Skin epidermis (tissue), 12 donors: ENCODE measurements at regions not wholly inside any gene's neighbourhood (a gene's known extent, or its start where the extent isn't known, plus 50 kb on each side); places are given as distances from the start of the nearest gene placed in this dataset.
A peak's percentile ranks its signal among the peaks of the same experiment; 100 is the strongest.
"Not testable (repeated sequence)": the region's sequence is repeated elsewhere in the genome, so short reads cannot be mapped to it uniquely, and the experiment has no call there.

Source experiments
- H3K27ac ChIP-seq, 21 experiments: fragments of 200-600 bp; sonication (generic) in 11 of 21; one replicate each; pipeline ENCODE4 v1.5.0; 2020; ENCODE audit warnings: mild to moderate bottlenecking in 3 of 21, inconsistent platforms in 2 of 21, moderate library complexity in 2 of 21
- H3K4me3 ChIP-seq, 7 experiments: fragments of 200-600 bp; sonication (generic) in 2 of 7; one replicate each; pipeline ENCODE4 v1.5.0; 2020; ENCODE audit warnings: inconsistent platforms in 2 of 7, mild to moderate bottlenecking in 2 of 7, moderate library complexity in 1 of 7

DNA sequence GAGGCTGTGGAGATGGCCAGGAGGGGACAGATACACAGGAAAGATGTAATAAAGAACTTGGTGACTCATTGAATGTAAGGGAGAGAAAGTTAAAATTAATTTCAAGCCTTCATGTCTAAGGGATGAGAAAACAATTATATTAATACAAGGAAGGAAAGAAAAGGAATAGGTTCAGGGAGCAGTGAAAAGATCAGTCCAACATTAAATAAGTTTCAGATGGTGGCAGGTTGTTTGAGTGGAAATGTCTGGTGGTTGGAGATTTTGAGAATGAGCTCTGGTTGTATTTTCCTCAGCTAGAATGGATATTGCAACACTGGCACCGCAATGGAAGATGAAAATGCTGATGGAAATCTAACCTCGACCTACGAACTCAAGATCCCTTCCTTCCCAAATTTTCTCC lies 304.3 kb downstream of the COL12A1 start:
- no peak overlapping the region for H3K4me3 ChIP-seq
- H3K27ac ChIP-seq, result no peak overlapping the region

- H3K4me3 ChIP-seq, result no peak overlapping the region
- H3K27ac ChIP-seq, result no peak overlapping the region
Observed at GRCh38 chr6:74899416-74899815, 306.4 kb downstream of the COL12A1 start.

- H3K4me3 ChIP-seq, result no peak overlapping the region
- H3K27ac ChIP-seq, result no peak overlapping the region
Observed at GRCh38 chr6:74892091-74892490, 313.8 kb downstream of the COL12A1 start.

- H3K27ac ChIP-seq, result no peak overlapping the region
Observed at GRCh38 chr6:74891349-74891831, 314.5 kb downstream of the COL12A1 start.

DNA sequence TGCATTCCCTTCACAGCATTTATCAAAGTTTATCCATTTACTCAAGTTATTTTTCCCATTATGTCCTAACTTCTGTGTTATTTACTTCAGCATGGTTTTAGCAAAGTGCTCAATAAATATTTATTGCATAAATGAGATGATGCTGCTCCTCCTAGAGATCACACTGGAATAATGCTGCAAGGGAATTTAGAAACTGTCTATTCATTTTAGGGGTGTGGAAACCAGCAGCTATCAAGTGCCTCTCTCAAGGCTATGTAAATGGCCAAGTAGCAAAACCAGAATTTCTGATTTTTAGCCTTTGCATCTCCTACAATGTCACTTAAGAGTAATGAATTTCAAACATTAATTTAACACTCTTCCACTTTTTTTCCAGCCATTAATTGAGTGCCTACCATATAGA lies 316.2 kb downstream of the COL12A1 start:
- no peak overlapping the region for H3K4me3 ChIP-seq

More at GRCh38 chr6:74891349-74891831, 314.5 kb downstream of the COL12A1 start:
- no peak overlapping the region for H3K4me3 ChIP-seq

DNA sequence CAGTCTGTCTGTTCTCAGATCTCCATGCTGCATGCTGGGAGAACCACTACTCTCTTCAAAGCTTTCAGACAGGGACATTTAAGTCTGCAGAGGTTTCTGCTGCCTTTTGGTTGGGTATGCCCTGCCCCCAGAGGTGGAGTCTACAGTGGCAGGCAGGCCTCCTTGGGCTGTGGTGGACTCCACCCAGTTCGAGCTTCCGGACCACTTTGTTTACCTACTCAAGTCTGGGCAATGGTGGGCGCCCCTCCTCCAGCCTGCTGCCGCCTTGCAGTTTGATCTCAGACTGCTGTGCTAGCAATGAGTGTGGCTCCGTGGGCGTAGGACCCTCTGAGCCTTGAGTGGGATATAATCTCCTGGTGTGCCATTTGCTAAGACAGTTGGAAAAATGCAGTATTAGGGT lies 317.1 kb downstream of the COL12A1 start:
- not testable (repeated sequence) for H3K4me3 ChIP-seq, H3K27ac ChIP-seq

More for the DNA sequence above, 316.2 kb downstream of the COL12A1 start:
- no peak overlapping the region for H3K27ac ChIP-seq

DNA sequence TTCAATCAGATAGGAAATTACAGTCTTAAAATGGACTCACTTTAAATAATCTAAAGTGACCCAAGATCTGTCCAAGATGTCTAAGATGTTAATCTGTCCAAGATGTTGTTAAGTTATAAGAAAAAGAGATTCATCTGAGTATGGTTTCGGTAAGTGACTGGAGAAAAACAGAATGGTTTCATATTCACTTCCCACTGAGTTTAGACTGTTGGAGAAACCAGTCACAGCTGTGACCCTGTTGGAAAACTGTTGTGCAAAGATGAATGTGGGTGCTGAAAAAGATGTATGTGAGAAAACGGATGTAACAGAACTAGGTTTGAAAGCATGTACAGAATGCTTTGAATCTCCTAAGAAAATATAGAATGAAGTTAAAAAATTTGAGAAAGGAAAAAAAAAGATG lies 325.9 kb downstream of the COL12A1 start:
- Histone ChIP-seq H3K27ac (peak overlapping the region in 6 of 21 experiments; percentile 10 to 66 (median 46)), H3K4me3 (no peak overlapping the region)

DNA sequence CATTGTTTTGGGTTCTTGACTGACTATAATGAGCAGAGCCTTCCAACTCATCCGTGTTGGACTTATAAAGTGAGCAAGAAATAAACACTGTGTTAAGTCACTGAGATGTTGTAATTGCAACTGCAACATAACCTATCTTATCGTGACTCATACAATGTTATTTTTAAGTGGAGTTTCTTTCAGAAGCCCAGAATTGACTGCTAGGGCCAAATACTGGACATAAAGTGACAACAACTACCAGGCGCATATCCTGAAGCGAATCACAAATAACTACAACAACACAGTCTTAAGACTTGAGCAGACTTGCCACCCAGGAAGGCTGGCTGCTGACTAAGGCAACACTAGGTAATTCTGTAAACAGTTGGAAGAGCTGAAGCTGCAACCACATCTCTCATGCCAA lies 326.6 kb downstream of the COL12A1 start:
- Histone ChIP-seq H3K27ac (peak overlapping the region in 8 of 21 experiments; percentile 10 to 66 (median 34)), H3K4me3 (no peak overlapping the region)

GRCh38 chr6:74875193-74875592 lies 330.7 kb downstream of the COL12A1 start:
- Histone ChIP-seq H3K27ac (no peak overlapping the region), H3K4me3 (no peak overlapping the region)

- Histone ChIP-seq H3K27ac (peak overlapping the region in 3 of 21 experiments; percentile 26 to 73 (median 50)), H3K4me3 (no peak overlapping the region)
Observed at GRCh38 chr6:74872754-74873476, 332.9 kb downstream of the COL12A1 start.

DNA sequence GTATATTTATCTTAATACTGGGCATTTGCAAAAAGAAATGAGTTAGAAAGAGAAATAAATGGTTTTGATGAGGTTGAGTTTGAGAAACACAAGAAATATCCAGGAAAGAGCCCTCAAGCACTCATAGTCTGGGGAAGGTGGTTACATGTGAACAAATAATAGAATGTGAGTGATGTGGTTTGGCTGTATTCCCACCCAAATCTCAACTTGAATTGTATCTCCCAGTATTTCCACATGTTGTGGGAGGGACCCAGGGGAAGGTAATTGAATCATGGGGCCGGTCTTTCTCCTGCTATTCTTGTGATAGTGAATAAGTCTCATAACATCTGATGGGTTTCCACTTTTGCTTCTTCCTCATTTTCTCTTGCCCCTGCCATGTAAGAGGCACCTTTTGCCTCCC lies 334.1 kb downstream of the COL12A1 start:
- no peak overlapping the region for H3K4me3 ChIP-seq
- peak overlapping the region in 2 of 21 experiments; percentile 35 to 50 for H3K27ac ChIP-seq

- Histone ChIP-seq H3K4me3 (no peak overlapping the region), H3K27ac (peak overlapping the region in 1 of 21 experiments; percentile 53)
Observed at GRCh38 chr6:74870403-74870802, 335.4 kb downstream of the COL12A1 start.

DNA sequence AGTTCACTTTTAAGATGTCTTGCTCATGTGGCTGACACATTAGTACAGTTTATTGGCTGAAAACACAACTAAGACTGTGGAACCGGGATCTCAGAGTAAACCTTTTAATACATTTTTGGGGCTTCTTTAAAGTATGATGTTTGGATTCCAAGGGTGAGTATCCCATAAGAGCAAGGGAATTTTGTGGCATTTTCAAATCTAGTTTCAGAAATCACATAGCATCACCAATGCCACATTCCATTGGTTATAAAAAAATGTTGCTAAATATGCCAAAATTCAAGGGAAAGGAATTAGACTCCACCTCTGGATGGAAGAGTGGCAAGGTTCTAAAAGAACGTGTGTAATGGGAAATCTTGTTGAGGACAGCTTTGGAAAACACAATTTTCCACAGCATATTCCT lies 338.6 kb downstream of the COL12A1 start:
- H3K27ac ChIP-seq, result no peak overlapping the region
- H3K4me3 ChIP-seq, result no peak overlapping the region

DNA sequence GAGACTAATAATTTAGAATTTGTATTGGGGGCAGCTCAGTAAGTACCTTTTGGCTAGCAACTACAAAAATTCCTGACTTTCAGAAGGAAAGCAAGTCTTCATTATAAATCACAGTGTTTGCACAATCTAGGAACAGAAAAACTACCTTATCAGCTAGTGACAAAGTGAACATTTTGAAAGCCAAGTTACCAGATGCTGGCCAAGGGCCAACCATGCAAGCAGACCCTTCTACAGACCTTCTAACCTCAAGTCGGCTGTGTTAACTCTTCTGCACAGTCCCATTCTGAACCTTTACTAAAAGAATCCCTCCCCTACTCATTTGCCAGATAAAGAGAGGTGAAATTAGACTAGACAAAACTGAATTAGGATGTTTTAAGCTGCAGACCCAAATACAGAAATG lies 341.9 kb downstream of the COL12A1 start:
- no peak overlapping the region for H3K4me3 ChIP-seq
- no peak overlapping the region for H3K27ac ChIP-seq

- no peak overlapping the region for H3K4me3 ChIP-seq
- no peak overlapping the region for H3K27ac ChIP-seq
Observed at GRCh38 chr6:74860456-74860855, 345.4 kb downstream of the COL12A1 start.

GRCh38 chr6:74857157-74857556 lies 348.7 kb downstream of the COL12A1 start:
- Histone ChIP-seq H3K4me3 (no peak overlapping the region), H3K27ac (no peak overlapping the region)

GRCh38 chr6:74853991-74854390 lies 351.9 kb downstream of the COL12A1 start:
- Histone ChIP-seq H3K4me3 (no peak overlapping the region), H3K27ac (no peak overlapping the region)

- peak overlapping the region in 1 of 21 experiments; percentile 3 for H3K27ac ChIP-seq
Observed at GRCh38 chr6:74851596-74851995, 354.3 kb downstream of the COL12A1 start.

DNA sequence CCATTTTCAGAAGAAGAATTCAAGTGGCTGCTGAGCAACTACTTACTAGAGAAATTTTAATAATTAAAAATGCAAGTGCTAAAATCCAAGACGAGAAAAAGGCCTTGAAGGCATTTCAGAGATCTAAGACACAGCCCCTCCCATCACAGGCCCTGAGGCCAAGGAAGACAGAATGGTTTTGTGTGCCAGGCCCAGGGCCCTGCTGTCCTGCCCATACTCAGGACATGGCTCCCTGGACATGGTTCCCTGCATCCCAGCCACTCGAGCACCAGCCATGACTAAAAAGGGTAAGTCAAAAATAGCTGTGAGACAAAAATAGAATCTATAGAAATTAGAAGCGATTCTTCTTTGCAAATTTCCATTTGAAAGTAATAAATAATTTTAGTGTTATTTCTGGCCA lies 364.9 kb downstream of the COL12A1 start:
- H3K4me3 ChIP-seq, result no peak overlapping the region
- no peak overlapping the region for H3K27ac ChIP-seq

More at GRCh38 chr6:74851596-74851995, 354.3 kb downstream of the COL12A1 start:
- no peak overlapping the region for H3K4me3 ChIP-seq

DNA sequence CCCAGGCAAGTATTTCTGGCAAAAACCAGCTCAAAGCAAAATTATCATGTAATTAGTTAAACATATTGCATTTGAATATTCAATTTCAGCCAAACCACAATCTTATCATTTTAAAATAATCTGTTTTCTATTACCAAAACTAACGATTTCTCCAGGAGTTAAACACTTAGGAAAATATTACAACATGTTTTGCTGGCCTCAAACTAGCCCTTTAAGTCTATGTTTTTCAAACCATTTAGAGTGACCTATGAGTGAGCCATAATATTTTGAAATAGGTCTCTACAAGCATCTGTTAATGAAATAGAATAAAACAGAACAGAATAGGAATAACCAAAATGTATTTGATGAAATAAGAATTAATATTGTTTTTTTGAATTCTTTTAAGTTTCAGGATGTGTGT lies 370.9 kb downstream of the COL12A1 start:
- H3K4me3 ChIP-seq, result no peak overlapping the region
- no peak overlapping the region for H3K27ac ChIP-seq

GRCh38 chr6:74826263-74826662 lies 379.6 kb downstream of the COL12A1 start:
- Histone ChIP-seq H3K27ac (no peak overlapping the region), H3K4me3 (no peak overlapping the region)

DNA sequence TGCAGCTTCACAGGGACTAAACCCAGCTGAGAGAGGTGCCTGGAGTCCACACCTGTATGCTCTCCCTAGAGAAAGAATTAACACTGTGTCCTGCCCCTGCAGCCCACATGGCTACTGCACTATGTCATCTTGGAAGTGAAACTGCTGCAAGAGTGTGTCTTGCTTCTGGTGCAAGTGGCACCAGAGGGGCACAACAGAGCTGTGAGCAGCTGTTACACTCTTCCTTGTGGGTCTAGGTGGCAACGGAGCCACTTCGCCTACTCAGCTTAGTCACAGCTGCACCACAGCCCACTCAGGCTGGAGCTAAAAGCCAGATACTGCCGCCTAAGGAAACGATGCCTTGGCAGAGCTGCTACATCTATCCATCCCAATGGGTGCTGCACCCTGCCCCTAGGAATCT lies 391.4 kb downstream of the COL12A1 start:
- Histone ChIP-seq H3K4me3 (no peak overlapping the region), H3K27ac (no peak overlapping the region)
